DOHH2 (cell line): ENCODE measurements at regions not wholly inside any gene's neighbourhood (a gene's known extent, or its start where the extent isn't known, plus 50 kb on each side); places are given as distances from the start of the nearest gene placed in this dataset.

Experiments
- H3F3A ChIP-seq: fragments of 200-600 bp; sonication (generic), shearing (Covaris generic); 2 replicates; pipeline ENCODE4 v1.6.0; 2016; ENCODE audit warnings: antibody characterized with exemption, mild to moderate bottlenecking; ENCODE audit not compliant: control insufficient read depth, insufficient read depth
- H3K27ac ChIP-seq: fragments of 200-600 bp; sonication (generic); 2 replicates; pipeline ENCODE4 v1.5.1; 2014; ENCODE audit warnings: low read depth, mild to moderate bottlenecking, low read length, moderate library complexity
- H3K27me3 ChIP-seq: fragments of 200-600 bp; sonication (generic); 2 replicates; pipeline ENCODE4 v1.6.1; 2014; ENCODE audit warnings: mild to moderate bottlenecking, low read length, mixed read lengths; ENCODE audit not compliant: control insufficient read depth
- H3K36me3 ChIP-seq: fragments of 200-600 bp; sonication (generic); 2 replicates; pipeline ENCODE4 v1.6.1; 2014; ENCODE audit warnings: mild to moderate bottlenecking, low read length, moderate library complexity, mixed read lengths; ENCODE audit not compliant: control insufficient read depth
- H3K4me1 ChIP-seq: fragments of 200-600 bp; sonication (generic); 2 replicates; pipeline ENCODE4 v1.6.1; 2014; ENCODE audit warnings: mild to moderate bottlenecking, low read length, mixed read lengths; ENCODE audit not compliant: control insufficient read depth
- H3K4me2 ChIP-seq: fragments of 200-600 bp; sonication (generic); 2 replicates; pipeline ENCODE4 v1.6.0; 2014; ENCODE audit warnings: mild to moderate bottlenecking, low read length, moderate library complexity
- H3K4me3 ChIP-seq: fragments of 200-600 bp; sonication (generic); 2 replicates; pipeline ENCODE4 v1.5.1; 2014; ENCODE audit warnings: mild to moderate bottlenecking, low read length, mixed read lengths
- H3K79me2 ChIP-seq: fragments of 200-600 bp; sonication (generic); 2 replicates; pipeline ENCODE4 v1.6.1; 2014; ENCODE audit warnings: mild to moderate bottlenecking, low read length, mixed read lengths; ENCODE audit not compliant: control insufficient read depth
- H3K9me2 ChIP-seq: fragments of 200-600 bp; sonication (generic); replicated peaks from 2 replicates; pipeline ENCODE4 v1.6.1; 2014; ENCODE audit warnings: mild to moderate bottlenecking, low read length, mixed read lengths; ENCODE audit not compliant: control insufficient read depth
- H3K9me3 ChIP-seq: fragments of 200-600 bp; sonication (generic); 2 replicates; pipeline ENCODE4 v1.6.1; 2014; ENCODE audit warnings: antibody characterized with exemption, low read length, mixed read lengths; ENCODE audit not compliant: control insufficient read depth, insufficient read depth
- H4K20me1 ChIP-seq: fragments of 200-600 bp; sonication (generic); 2 replicates; pipeline ENCODE4 v1.6.0; 2014; ENCODE audit warnings: low read depth, mild to moderate bottlenecking, antibody characterized with exemption, low read length, moderate library complexity; ENCODE audit not compliant: control insufficient read depth, insufficient read depth
- CTCF ChIP-seq: fragments of 200-600 bp; sonication (generic); IDR thresholded peaks from one replicate; pipeline ENCODE4 v1.5.1; 2014; ENCODE audit warnings: antibody characterized with exemption, mild to moderate bottlenecking, low read depth, low read length; ENCODE audit not compliant: poor library complexity, severe bottlenecking
- EZH2phosphoT487 ChIP-seq: fragments of 200-600 bp; sonication (generic); IDR thresholded peaks from 2 replicates; pipeline ENCODE4 v1.6.1; 2017; ENCODE audit warnings: borderline replicate concordance, mild to moderate bottlenecking, antibody characterized with exemption, low read length, moderate library complexity, mixed read lengths

DNA sequence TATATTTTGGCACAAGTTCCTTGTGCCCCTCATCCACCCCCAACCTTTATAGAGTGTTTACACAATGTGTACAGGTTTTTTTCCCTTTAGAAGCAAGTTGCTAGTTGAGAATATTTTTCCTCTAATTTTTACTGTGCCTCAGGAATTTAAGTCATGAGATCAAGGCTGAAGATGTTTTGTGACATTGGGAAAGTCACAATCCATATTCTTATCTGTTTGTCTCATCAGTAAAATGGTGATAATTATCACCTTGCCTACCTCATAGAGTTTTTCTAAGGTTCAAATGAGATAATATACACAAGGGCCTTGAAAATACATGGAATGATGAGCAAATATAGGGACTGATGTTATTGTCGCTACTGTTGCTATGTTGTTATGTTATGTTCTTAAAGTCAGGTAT is 109.6 kb upstream of the DIAPH2 start:
- Histone ChIP-seq H3F3A (no peaks in the 10 kb centered on the region), H3K9me3 (no peaks in the 10 kb centered on the region), H3K4me3 (no peak overlapping the region), H4K20me1 (no peaks in the 10 kb centered on the region), H3K4me2 (no peak overlapping the region), H3K4me1 (no peaks in the 10 kb centered on the region), H3K27me3 (no peaks in the 10 kb centered on the region), H3K36me3 (no peaks in the 10 kb centered on the region), H3K9me2 (no peaks in the 10 kb centered on the region), H3K79me2 (no peaks in the 10 kb centered on the region), H3K27ac (no peak overlapping the region)
- no peak for TF ChIP-seq EZH2phosphoT487
- no peak for TF ChIP-seq CTCF

DNA sequence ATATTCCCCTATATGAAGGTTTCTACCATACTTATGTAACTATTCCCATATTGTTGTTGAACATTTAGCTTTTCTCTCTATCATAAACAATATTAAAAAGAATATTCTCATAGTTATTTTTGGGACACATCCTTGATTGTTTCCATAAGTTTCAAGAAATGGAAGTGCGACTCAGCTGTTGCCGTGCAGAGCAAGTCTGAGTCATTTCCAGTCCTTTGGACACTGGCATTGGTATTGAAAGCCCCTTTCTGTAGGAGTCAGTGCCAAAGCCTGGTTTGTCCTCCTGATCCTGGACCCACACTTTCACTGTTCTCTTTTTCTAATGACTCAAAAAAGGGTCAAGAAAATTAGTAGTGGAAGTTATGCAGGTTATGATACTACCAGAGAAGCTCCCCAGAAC is 108.3 kb upstream of the DIAPH2 start:
- TF ChIP-seq CTCF (no peak), EZH2phosphoT487 (no peak)
- H3K9me2 ChIP-seq, result no peaks in the 10 kb centered on the region
- H3K27ac ChIP-seq, result no peak overlapping the region
- H3K36me3 ChIP-seq, result no peaks in the 10 kb centered on the region
- H3K79me2 ChIP-seq, result no peaks in the 10 kb centered on the region
- H3K4me3 ChIP-seq, result no peak overlapping the region
- H3K4me2 ChIP-seq, result no peak overlapping the region
- no peaks in the 10 kb centered on the region for H3F3A ChIP-seq
- no peaks in the 10 kb centered on the region for H3K9me3 ChIP-seq
- no peaks in the 10 kb centered on the region for H3K4me1 ChIP-seq
- no peaks in the 10 kb centered on the region for H4K20me1 ChIP-seq
- H3K27me3 ChIP-seq, result no peaks in the 10 kb centered on the region

DNA sequence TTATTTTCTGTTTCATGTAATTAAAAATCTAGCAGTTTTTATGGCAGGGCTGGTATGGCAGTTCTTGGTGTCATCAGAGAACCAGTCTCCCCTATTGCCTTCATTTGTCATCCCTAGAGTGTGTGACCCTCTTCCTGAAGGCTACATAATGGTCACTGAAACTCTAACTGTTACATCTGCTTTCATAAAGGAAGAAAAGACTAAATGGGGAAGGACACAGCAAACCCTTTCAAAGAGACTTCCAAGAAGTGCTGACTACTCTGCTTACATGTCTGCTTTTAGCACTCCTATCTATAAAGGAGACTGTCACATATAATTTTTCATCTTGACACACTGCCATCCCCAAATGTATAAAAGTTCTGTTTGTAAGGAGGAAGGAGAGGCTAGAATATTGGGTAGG is 105.9 kb upstream of the DIAPH2 start:
- TF ChIP-seq EZH2phosphoT487 (no peak), CTCF (no peak)
- H3K4me2 ChIP-seq, result no peak overlapping the region
- H3K27me3 ChIP-seq, result no peaks in the 10 kb centered on the region
- H4K20me1 ChIP-seq, result no peaks in the 10 kb centered on the region
- H3K79me2 ChIP-seq, result no peaks in the 10 kb centered on the region
- H3K9me2 ChIP-seq, result no peaks in the 10 kb centered on the region
- H3K4me1 ChIP-seq, result no peaks in the 10 kb centered on the region
- H3K36me3 ChIP-seq, result no peaks in the 10 kb centered on the region
- H3K27ac ChIP-seq, result no peak overlapping the region
- no peaks in the 10 kb centered on the region for H3K9me3 ChIP-seq
- no peak overlapping the region for H3K4me3 ChIP-seq
- no peaks in the 10 kb centered on the region for H3F3A ChIP-seq

DNA sequence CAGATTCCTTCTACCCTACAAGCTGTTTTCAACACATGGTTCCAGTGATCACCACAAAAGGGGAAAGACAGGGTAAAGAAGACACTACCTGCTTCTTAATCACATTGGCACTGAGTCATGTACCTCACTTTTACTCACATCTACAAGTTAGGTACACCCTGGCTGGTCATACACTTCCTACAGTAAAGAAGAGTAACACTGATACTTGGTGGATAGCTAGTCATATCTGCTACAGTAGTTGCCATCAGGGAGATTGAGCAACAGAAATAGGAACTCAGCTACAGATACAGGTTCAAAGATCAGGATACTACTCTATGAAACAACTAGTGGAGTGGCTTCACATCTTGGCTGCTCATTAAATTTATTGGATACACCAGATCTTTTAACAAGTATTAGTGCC is 105.4 kb upstream of the DIAPH2 start:
- Histone ChIP-seq H3K4me1 (no peaks in the 10 kb centered on the region), H3K36me3 (no peaks in the 10 kb centered on the region), H3F3A (no peaks in the 10 kb centered on the region), H3K4me3 (no peak overlapping the region), H3K27ac (no peak overlapping the region), H3K4me2 (no peak overlapping the region), H3K79me2 (no peaks in the 10 kb centered on the region), H3K9me2 (no peaks in the 10 kb centered on the region), H3K27me3 (no peaks in the 10 kb centered on the region), H3K9me3 (no peaks in the 10 kb centered on the region), H4K20me1 (no peaks in the 10 kb centered on the region)
- TF ChIP-seq CTCF, result no peak
- TF ChIP-seq EZH2phosphoT487, result no peak
